Rectal smooth muscle tissue (tissue), 1 donor: ENCODE measurements at regions not wholly inside any gene's neighbourhood (a gene's known extent, or its start where the extent isn't known, plus 50 kb on each side); places are given as distances from the start of the nearest gene placed in this dataset.
"Not testable (repeated sequence)": the region's sequence is repeated elsewhere in the genome, so short reads cannot be mapped to it uniquely, and the experiment has no call there.

Experiments
- H3K27ac ChIP-seq: one replicate; pipeline ENCODE4 v1.7.0; 2013; ENCODE audit warnings: low read depth, low read length, inconsistent platforms
- H3K27me3 ChIP-seq: one replicate; pipeline ENCODE4 v1.7.0; 2013; ENCODE audit warnings: low read length; ENCODE audit not compliant: control insufficient read depth, insufficient read depth
- H3K36me3 ChIP-seq: one replicate; pipeline ENCODE4 v1.7.0; 2013; ENCODE audit warnings: low read length; ENCODE audit not compliant: control insufficient read depth, insufficient read depth
- H3K4me1 ChIP-seq: one replicate; pipeline ENCODE4 v1.7.0; 2013; ENCODE audit warnings: low read length; ENCODE audit not compliant: control insufficient read depth, insufficient read depth
- H3K4me3 ChIP-seq: one replicate; pipeline ENCODE4 v1.7.0; 2013; ENCODE audit warnings: low read length
- H3K9ac ChIP-seq: one replicate; pipeline ENCODE4 v1.7.0; 2013; ENCODE audit warnings: low read length

DNA sequence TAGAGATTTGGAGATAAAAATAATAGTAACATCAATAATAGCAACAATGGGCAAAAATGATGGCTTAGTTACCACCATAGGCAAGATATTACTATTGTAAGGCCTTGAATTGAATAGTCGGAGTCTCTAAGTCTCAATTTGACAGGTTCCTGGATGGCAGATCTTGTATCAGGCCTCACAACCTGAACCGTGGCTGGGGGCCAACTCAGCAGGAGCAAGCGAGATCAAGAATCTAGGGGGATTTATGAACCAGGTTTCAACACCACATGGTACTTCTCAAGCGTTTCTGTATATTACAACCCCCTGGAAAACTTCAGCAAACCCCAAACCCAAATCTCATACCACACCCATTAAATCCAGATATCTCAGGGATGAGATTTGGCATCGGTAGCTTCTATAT, 573.8 kb downstream of the LIG4 start:
- no peaks in the 10 kb centered on the region for H3K36me3 ChIP-seq
- H3K27me3 ChIP-seq, result no peaks in the 10 kb centered on the region
- no peak overlapping the region for H3K27ac ChIP-seq
- no peak overlapping the region for H3K9ac ChIP-seq
- no peak overlapping the region for H3K4me3 ChIP-seq
- no peaks in the 10 kb centered on the region for H3K4me1 ChIP-seq

DNA sequence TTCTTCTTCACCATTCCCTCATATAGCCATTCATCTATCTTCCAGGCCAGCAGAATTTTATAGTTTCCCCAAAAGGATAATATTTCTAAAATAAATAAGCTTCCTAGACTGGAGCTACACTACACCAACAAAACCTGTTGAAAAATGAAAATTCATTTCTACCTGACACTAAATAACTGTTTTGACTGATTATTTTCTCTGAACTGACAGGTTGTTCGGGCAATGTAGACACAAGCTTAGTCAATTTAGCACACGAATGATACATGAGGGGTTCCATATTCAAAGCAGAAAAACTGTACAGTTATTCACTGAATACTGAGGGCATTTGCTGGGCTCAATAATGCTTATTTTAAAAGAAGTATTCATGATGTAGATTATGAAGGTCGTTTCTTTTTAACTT, 589.7 kb downstream of the LIG4 start:
- H3K27ac ChIP-seq, result no peak overlapping the region
- no peak overlapping the region for H3K4me3 ChIP-seq
- no peak overlapping the region for H3K9ac ChIP-seq
- no peaks in the 10 kb centered on the region for H3K27me3 ChIP-seq
- no peaks in the 10 kb centered on the region for H3K36me3 ChIP-seq
- no peaks in the 10 kb centered on the region for H3K4me1 ChIP-seq

DNA sequence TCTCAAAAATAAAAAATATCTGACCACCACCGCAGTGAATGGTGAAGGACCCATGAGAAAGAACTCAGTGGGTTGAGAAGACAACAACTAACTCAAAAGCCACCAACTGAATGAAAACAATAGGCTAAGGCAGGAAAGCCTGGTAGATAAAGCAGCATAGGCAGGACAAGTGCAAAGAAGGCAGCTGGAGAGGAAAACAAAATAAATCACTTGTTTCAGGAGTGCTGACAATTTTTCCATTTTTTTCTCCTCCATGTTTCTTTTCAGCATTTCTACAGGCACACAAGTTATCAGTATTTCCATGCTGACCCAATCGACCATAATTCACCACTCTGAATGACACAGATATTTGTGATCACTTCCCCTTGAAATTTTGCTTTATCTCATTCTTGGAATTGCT, 597.8 kb downstream of the LIG4 start:
- Histone ChIP-seq H3K4me1 (no peaks in the 10 kb centered on the region), H3K27me3 (no peaks in the 10 kb centered on the region), H3K27ac (no peak overlapping the region), H3K36me3 (no peaks in the 10 kb centered on the region), H3K9ac (no peak overlapping the region), H3K4me3 (no peak overlapping the region)

DNA sequence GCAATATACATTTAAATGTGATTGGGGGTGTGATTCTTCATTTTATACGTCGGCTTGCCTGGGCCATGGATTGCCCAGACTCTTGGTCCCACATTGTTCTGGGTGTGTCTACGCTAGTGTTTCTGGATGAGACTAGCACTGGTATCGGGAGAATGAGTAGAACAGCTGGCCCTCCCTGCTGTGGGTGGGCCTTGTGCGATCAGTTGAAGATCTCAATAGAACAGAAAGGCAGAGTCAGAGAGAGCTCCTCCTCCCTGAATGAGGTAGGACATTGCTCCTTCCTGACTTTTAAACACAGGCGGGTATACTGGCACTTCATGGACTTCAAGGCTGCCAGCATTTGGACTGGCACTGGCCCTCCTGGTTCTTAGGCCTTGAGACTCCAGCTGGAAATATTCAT, 603.0 kb downstream of the LIG4 start:
- no peak overlapping the region for H3K9ac ChIP-seq
- H3K4me1 ChIP-seq, result no peaks in the 10 kb centered on the region
- no peaks in the 10 kb centered on the region for H3K36me3 ChIP-seq
- H3K4me3 ChIP-seq, result no peak overlapping the region
- H3K27me3 ChIP-seq, result no peaks in the 10 kb centered on the region
- no peak overlapping the region for H3K27ac ChIP-seq

DNA sequence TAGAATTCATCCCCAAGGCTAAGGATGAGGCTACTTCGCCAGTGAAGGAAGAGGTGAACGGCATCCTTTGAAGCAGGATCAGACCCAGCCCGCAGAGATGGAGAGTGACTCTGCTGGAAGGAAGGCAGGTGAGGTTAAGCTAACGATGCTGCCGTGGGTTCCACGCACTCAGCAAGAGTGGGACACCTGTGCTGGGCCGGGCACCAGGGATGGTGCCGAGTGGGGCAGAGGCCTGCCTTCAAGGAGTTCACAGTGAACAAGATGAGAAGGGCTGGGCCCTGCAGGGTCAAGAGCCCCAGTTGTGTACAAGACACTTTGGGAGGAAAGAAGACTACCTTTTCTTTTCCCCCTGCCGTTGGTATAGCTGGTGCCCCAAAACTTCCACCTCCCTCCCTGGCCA, 606.6 kb downstream of the LIG4 start:
- Histone ChIP-seq H3K27ac (no peak overlapping the region), H3K4me3 (no peak overlapping the region), H3K9ac (no peak overlapping the region), H3K4me1 (no peaks in the 10 kb centered on the region), H3K36me3 (no peaks in the 10 kb centered on the region), H3K27me3 (no peaks in the 10 kb centered on the region)

DNA sequence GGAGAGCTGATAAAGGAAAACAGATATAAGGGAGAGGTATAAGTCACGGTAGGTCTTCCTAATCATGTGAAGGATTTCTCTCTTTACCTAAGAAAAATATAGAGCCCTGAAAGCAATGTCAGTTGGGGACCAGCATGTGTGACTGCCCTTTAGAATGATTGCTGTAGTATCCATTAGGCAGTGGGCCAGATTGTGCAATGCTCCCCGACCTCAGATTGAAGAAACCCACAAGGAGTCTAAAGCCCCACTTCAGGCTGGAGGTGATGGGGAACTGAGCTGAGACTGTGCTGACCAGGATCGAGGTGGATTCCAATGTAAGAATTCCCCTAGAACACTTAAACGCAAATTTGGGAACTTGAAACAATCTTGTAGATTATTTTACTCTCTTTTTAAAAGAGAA, 614.4 kb downstream of the LIG4 start:
- Histone ChIP-seq H3K4me3 (no peak overlapping the region), H3K4me1 (no peaks in the 10 kb centered on the region)

DNA sequence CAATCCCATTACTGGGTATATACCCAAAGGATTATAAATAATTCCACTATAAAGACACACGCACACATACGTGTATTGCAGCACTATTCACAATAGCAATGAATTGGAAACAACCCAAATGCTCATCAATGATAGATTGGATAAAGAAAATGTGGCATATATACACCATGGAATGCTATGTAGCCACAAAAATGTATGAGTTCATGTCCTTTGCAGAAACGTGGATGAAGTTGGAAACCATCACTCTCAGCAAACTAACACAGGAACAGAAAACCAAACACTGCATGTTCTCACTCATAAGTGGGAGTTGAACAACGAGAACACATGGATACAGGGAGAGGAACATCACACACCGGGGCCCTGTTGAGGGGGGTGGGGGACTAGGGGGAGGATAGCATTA, 619.0 kb downstream of the LIG4 start:
- not testable (repeated sequence) for H3K27ac ChIP-seq, H3K27me3 ChIP-seq, H3K9ac ChIP-seq, H3K4me3 ChIP-seq, H3K4me1 ChIP-seq, H3K36me3 ChIP-seq

More for the DNA sequence above, 614.4 kb downstream of the LIG4 start:
- H3K9ac ChIP-seq, result no peak overlapping the region
- no peaks in the 10 kb centered on the region for H3K27me3 ChIP-seq
- H3K27ac ChIP-seq, result no peak overlapping the region
- H3K36me3 ChIP-seq, result no peaks in the 10 kb centered on the region

DNA sequence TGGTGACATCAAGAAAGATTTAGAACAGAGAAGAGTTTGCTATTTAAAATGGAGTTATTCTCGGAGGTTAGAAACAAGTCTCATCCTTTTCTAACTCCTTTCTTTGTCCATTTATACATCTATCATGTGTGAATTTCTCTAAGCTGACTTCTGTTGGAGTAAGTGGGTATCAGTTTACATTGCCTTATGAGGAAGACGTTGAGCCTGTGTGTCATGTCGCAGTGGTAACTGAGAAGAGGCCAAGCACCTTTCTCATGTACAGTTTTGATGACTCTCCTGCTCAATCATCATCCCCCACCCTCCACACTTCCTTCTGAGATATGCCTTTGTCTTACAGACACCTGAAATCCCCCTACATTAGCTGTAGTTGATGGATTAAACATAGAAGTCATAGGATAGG, 624.8 kb downstream of the LIG4 start:
- H3K4me1 ChIP-seq, result no peaks in the 10 kb centered on the region
- no peaks in the 10 kb centered on the region for H3K36me3 ChIP-seq
- H3K27me3 ChIP-seq, result no peaks in the 10 kb centered on the region
- H3K4me3 ChIP-seq, result no peak overlapping the region
- H3K27ac ChIP-seq, result no peak overlapping the region
- no peak overlapping the region for H3K9ac ChIP-seq

DNA sequence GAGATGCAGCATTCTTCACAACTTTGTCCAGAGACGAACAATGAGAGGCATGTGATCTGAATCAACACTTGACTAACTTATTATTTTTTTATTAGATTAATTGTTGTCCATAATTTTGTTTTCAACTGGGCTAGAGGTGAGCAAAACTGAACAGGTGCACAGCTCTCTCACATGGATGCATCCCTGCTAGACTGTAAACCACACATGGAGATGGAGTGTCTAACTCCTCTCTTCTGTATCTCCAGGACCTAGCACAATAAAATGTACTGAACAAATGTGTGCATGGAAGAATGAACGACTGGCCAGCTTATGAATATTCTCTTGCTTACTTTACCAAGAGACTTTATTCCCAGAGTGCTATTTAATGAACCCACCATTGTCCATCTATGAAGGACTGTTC, 627.7 kb downstream of the LIG4 start:
- H3K9ac ChIP-seq, result no peak overlapping the region
- no peaks in the 10 kb centered on the region for H3K27me3 ChIP-seq
- no peak overlapping the region for H3K27ac ChIP-seq
- no peaks in the 10 kb centered on the region for H3K36me3 ChIP-seq
- H3K4me1 ChIP-seq, result no peaks in the 10 kb centered on the region
- no peak overlapping the region for H3K4me3 ChIP-seq

DNA sequence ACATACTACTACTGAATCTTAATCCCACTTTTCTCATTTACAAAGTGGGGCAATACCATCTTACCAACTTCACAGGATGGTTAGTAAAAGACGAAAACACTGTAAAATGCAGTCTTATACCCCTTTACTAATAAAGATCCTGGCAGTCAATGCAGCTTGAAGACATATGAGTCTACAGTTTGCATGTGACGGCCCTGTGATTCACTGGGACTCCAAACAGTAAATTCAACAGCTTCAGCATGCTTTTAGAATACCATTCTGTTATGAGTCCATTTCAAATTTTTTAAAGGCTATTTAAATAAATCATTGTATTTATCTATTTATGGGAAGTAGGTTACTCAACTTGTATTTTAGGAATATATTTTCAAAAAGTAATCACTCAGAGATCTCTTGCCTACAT, 629.1 kb downstream of the LIG4 start:
- Histone ChIP-seq H3K4me1 (no peaks in the 10 kb centered on the region), H3K9ac (no peak overlapping the region), H3K27ac (no peak overlapping the region), H3K27me3 (no peaks in the 10 kb centered on the region), H3K36me3 (no peaks in the 10 kb centered on the region), H3K4me3 (no peak overlapping the region)

DNA sequence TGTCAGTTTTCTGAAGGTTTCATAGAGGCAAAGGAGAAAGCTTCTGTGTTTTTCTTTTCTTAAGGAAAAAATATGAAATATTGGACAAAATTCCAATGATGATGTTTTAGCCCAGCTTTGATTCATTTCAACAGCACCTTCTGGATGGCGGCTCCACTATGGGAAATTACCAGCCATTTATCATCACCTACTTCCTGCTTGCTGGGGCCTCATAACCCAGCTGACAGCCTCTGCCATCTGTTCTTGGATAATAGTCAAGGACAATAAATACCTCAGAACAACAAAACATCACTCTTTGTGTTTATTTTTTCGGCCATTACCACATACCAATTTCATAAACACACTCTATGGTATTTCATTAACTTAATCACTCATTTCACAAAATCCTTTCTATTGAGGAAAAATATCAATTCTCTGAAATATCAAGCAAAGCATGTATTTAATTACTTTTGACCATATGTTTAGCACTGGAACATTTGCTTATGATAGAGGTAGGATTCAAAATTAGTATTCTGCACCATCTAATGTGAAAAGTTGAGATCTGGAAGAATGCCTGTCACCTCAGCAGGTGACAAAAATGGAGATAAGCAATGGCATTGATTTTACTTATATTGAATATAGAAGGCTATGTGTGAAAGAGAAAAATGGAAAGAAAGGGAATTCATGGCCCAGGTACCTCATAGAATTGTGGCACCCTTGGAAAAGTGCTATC, 629.7 kb downstream of the LIG4 start:
- H3K36me3 ChIP-seq, result no peaks in the 10 kb centered on the region
- no peak overlapping the region for H3K9ac ChIP-seq
- no peak overlapping the region for H3K4me3 ChIP-seq
- no peaks in the 10 kb centered on the region for H3K27me3 ChIP-seq
- no peak overlapping the region for H3K27ac ChIP-seq
- H3K4me1 ChIP-seq, result no peaks in the 10 kb centered on the region

DNA sequence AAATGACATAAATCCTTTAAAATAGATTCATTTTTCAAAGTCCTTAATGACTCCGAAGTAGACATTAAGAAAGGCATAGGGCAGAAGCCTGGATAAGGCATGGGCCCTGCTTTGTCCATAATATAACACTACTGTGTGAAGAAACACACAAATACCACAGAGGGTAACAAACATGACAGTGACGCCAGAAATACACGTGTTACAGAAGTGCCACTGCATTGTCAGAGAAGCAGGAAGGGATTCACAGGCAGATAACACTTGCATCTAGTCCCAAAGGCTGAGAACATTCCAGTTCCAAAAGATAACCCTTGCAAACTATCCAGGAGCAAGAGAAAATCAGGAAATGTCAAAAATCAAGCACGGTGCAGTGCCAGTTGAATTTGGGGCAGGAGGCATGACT, 633.2 kb downstream of the LIG4 start:
- Histone ChIP-seq H3K27me3 (no peaks in the 10 kb centered on the region), H3K4me3 (no peak overlapping the region), H3K27ac (no peak overlapping the region), H3K36me3 (no peaks in the 10 kb centered on the region), H3K4me1 (no peaks in the 10 kb centered on the region), H3K9ac (no peak overlapping the region)

DNA sequence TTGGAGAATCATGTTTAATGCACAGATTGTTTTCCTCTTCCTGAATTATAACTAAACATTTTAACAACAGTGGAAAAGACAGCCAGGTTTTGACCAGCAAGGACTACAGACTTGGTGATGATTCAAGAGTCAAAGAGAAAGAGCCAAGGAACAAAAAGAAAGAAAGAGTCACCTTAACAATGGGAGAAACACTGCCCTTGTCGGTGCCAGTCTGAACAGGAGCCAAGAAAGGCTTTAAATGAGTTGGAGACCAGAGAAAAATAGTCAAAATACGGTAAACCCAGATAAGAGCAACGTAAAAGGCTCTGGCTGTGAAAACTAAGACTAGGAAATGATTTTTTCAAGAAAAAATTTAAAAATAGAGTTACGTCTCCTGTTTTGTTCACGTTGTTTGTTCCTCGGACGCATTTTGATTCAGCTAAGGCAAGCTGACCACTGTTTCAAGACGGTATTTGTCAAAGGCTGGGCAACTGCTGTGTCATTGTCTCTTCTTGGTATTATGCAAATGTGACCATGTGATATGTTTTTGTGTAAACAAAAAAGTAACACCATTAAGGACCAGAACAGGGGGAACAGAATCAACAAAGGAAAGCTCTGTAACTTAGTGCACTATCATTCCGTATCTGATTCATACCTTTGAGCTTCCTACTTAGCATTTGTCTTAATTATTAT, 634.5 kb downstream of the LIG4 start:
- H3K4me3 ChIP-seq, result no peak overlapping the region
- H3K4me1 ChIP-seq, result no peaks in the 10 kb centered on the region
- no peaks in the 10 kb centered on the region for H3K27me3 ChIP-seq
- H3K27ac ChIP-seq, result no peak overlapping the region
- no peak overlapping the region for H3K9ac ChIP-seq
- H3K36me3 ChIP-seq, result no peaks in the 10 kb centered on the region
